ENCODE measurements at regions not wholly inside any gene's neighbourhood (a gene's known extent, or its start where the extent isn't known, plus 50 kb on each side); places are given as distances from the start of the nearest gene placed in this dataset.
"Not testable (repeated sequence)": the region's sequence is repeated elsewhere in the genome, so short reads cannot be mapped to it uniquely, and the experiment has no call there.

DNA sequence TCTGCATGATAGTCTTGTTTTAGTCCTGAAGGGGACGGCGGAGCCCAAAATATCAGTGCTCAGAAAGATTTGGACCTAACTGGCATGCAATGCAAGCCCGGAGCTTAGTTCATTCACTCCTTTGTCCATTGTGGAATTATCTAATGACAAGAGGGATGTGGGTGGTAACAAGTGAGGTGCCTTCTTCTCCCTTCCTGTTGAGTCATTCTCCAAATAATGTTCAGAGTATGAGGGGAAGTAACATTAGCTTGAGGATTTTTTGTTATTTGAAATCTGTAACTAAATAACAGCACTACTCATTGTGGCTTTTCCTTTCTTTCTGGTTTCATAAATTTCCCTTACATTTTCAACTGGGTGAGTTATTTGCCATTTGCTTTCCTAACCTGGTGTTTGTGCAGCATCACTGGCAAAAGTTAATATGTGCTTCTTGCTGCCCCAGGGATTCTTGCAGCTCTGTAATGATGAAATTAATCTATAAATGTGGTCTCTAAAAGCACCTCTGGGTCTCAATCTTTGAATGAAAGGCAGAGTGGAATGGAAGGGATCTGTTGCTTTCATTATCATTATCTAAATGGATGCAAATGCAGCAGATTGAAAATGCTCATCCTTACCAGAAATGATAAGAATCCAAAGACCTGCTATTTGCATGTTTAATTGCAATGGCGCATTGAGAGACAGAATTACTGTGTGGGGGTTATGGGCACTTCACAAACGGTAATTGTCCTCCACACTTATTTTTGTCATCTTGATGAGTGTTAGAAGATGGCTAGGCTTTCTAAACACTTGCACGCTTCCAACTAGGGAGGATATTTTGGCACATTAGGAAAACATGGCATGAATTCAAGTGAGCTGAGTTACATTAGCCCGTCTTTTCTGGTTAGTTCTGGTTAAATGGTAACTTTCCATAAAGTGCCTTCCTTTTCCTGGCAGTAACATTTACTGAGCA, 89.9 kb upstream of the MITF start:
- DNase-seq (ENCODE audit: low read depth, low spot score): no peak
- no peak overlapping the region for H3K4me3 ChIP-seq (ENCODE audit: low read length)

DNA sequence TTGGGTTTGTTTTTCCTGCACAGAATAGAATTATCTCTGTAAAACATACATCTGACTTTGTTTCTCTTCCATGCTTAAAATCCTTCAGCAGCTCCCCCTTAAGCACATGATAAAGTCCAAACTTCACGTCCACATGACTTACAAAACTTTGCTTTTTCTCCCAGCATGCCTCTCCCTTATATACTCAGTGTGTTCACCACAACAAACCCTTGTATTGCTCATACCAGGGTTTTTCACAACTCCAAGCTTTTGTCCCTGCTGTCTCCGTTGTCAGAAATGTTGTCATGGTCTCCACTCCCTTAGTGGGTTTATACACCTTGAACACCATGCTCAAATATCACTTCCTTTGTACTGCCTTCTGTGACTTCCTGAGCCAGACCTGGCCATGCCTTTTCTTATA, 91.1 kb upstream of the MITF start:
- no peak overlapping the region for H3K4me3 ChIP-seq (ENCODE audit: low read length)
- DNase-seq (ENCODE audit: low read depth, low spot score): no peak

DNA sequence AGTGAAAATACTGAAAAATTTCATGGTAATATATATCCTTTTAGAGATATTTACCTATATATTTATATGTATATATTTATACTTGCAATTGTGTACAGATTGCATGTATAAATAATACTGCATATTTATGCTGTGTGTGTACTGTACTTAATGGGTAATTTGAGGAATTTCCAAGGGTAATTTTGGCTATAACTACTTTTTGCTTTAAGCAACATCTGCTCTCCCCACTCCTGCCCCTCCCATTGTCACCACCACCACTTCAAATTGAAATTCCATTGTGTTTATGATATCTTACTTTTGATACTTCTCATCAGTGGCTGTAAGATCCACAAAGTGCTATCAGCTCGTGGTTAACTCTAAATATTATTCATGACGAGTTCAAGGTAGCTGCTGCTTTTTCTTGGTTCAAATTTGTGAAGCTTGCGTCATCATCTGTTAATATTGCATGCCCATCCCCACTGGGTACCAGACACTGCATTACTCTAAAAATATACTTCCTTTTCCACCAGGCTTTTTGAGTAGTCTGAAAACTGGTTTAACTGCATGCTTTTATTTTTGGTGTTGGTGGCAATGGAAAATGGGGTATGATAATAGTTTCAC, 91.7 kb upstream of the MITF start:
- DNase-seq (ENCODE audit: low read depth, low spot score): no peak
- H3K4me3 ChIP-seq (ENCODE audit: low read length): no peak overlapping the region

DNA sequence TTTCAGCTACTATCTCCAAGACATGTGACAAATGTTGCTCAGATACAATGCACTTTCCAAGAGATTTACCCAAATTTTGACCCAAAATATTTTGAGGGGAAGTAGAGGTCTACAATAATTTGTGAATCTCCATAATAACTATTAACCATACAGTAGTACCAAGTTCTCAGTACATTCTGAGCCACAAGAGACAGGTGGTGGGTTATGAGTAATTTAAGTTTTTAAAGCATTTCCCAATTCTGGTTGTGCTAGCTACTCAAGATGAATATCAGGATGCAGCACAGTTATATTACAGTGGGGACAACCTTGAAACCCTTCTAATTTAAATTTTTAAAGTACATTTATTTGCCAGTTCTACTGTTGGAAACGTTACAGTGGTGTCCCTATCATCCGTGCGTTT, 92.2 kb upstream of the MITF start:
- no peak for DNase-seq (ENCODE audit: low read depth, low spot score)
- no peak overlapping the region for H3K4me3 ChIP-seq (ENCODE audit: low read length)

DNA sequence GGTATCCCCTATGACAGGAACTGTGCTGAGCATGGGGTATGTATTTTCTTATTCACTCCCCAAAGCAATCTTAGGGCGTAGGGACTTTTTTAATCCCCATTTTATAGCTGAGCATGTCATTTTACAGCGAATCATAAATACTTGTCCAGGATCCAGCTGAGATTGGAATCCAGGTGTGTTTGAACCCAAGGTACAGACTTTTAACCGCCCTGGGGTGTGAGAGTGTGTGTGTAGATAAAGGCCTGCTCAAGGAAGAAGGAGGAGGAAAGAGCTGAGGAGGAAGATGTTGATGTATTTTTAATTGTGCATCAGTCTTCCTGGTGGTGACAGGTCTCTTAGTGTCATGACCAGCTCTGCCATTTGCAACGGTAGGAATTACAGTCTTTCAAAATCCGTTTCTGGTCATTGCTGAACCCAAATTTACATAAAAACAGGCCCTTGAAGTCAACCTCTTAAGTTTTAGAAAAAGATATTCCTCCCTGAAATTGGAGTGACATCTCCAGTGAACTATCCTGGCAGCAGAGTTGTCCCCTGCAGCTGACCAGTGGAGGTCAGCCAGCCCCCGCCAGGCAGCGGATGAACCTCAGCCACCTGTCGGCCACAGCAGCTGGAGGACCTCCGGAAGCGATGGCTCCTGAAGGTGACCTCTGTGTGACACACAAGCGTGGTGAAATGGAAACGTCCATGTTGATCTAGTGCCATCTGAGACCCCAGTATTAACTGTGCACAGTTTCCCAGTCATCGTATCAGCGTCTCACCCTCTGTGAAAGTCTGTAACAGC, 92.8 kb upstream of the MITF start:
- DNase-seq (ENCODE audit: low read depth, low spot score): no peak
- no peak overlapping the region for H3K4me3 ChIP-seq (ENCODE audit: low read length)

DNA sequence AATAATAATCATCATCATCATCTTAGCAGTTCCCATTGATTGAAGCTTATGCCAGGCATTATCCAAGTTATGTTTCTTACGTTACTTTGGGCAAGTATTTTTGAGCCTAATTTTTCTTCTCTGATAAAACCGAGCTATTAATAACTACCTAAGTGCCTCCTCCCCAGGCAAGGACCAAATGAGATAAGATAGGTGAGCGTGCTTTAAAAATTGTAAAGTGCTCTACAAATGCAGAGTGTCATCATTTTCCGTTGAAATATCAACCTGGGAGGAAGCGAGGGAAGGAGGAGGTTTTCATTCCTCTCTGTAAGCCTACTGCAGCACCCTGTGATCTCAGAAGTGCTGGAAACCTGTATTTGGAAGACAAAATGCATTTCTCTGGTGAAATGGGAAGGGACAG, 96.7 kb upstream of the MITF start:
- DNase-seq (ENCODE audit: low read depth, low spot score): no peak
- H3K4me3 ChIP-seq (ENCODE audit: low read length): no peak overlapping the region

DNA sequence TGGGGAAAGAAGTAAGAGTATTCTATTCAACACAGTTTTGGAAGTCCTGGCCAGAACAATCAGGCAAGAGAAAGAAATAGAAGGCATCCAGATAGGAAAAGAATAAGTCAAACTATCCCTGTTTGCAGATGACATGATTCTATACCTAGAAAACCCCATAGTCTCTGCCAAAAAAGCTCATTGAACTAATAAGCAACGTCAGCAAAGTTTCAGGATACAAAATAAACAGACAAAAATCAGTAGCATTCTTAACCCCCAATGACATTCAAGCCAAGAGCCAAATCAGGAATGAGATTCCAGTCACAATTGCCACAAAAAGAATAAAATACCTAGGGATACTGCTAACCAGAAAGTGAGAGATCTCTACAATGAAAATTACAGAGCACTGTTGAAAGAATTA, 99.4 kb upstream of the MITF start:
- no peak for DNase-seq (ENCODE audit: low read depth, low spot score)
- H3K4me3 ChIP-seq (ENCODE audit: low read length): no peak overlapping the region

DNA sequence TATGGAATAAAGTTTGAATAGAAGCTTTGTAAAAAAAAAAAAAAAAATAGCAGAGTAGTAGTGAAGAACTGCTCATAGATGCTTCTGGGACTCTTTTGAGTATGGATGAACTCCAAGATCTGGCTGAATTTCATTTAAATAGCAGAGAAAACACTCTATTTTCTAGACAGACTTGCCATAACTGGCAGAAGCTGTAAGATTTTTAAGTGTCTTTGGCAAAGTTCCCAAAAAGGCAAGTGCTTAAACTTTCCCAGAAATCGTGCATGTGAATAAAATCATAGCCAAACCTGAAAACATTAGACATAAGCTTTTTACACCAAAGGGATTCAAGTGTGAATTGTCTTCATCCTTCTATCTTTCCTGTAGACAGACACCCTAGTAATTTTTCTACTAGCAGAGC, 110.3 kb upstream of the MITF start:
- H3K4me3 ChIP-seq (ENCODE audit: low read length): no peak overlapping the region
- DNase-seq (ENCODE audit: low read depth, low spot score): no peak

DNA sequence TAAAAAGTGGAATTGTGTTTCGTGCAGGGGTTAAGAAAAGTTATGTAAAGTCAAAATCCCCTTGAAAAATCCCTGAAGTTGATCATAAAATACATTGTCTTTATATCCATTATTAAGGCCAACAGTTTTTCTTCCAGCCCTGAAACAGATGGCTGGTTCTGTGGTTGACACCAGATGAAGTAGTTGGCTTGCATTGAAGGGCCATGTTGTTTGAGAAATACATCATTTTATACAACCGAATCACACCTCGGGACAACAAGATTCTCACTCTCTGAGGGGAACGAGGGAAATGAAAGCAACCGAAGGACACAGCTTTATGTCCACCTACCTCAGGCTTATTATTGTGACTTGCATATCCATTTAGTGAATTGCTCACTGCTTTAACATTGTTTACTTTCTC, 126.0 kb upstream of the MITF start:
- no peak overlapping the region for H3K4me3 ChIP-seq (ENCODE audit: low read length)
- no peak for DNase-seq (ENCODE audit: low read depth, low spot score)

DNA sequence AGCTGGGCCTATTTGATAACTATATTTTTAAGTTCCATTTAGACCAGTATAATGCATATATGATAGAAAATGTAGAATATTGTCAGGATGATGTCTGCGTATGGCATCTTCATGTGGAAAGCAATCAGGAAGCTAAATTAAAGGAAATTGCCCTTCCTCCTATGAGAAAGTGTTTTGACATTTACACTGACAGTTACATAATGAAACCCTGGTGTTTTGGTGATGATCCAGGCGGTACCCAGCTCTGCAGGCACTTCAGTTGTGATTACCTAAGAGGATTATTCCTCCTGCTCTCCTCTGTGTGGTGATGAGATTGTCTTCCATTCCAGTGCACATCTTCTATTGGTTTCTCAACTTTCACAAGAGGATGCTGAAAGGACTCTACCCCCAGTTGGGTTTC, 126.5 kb upstream of the MITF start:
- no peak for DNase-seq (ENCODE audit: low read depth, low spot score)
- no peak overlapping the region for H3K4me3 ChIP-seq (ENCODE audit: low read length)

DNA sequence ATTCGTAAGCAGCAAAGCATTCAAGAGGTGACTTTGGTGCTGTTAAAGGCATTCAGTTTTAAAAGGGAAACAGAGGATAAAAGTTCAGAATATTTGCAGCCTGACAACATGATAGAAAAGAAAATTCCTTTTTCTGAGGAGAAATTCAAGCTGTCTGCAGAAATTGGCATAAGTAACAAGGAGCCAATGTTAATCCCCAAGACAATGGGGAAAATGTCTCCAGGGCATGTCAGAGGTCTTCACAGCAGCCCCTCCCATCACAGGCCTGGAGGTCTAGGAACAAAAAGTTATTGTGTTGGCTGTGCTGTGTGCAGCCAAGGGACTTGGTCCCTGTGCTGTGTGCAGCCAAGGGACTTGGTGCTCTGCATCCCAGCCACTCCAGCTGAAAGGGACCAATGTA, 129.7 kb upstream of the MITF start:
- DNase-seq (ENCODE audit: low read depth, low spot score): not testable (repeated sequence)

DNA sequence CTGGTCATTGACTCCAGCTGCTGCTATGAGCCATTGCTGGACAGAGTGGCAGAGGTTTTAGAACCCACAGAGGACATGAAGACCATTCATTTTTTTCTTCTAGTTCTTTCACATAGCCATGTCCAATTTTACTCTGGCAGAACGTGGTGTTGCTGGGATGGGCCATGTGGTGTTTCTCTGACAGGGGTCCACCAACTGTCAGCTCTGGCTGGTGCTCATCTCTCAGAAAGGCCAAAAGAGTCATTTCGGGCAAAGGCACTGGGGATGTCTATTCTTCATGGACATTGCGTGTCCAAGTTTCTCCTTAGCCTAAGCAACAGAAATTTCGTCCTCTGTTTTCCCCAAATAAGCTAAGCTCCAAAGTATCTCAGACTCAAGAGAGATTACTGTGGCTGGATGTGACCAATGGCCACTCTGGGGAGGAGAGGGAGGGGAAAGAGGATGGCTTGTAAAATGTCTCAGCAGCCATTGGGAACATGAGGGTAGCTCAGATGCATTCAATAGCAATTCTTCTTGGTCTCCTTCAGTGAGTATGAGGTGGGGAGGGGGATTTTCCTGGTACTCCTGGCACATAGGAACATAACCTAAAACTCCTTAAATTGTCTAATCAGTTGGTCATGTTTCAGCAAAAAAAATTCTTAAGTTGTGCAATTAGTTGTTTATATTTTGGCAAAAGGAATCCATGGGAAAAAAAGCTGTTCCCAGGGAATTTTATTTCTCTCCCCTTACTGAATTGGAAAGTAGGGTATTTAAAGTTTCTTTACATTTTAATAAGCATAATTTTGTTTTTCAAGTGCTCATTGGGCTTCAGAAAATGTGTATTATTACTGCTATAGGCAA, 131.6 kb upstream of the MITF start:
- no peak overlapping the region for H3K4me3 ChIP-seq (ENCODE audit: low read length)
- DNase-seq (ENCODE audit: low read depth, low spot score): no peak

More for the DNA sequence above, 129.7 kb upstream of the MITF start:
- not testable (repeated sequence) for H3K4me3 ChIP-seq (ENCODE audit: low read length)

DNA sequence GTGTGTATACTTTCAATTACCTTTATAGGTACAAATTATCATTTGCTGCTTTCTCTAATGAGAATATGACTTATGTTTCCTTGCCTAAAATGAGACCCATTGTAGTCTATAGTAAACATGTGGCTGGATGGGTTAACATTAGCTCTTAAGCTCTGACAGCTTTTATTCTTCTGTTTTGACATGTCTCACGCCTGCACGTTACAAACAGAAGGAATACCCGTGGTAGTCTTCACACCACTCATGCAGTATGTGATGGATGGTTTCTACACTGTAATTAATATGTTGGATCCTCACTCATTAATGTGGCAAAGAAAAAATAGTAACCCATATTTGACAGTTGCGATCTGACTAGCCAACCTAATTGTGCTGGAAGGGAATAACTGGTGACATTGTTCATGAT, 133.4 kb upstream of the MITF start:
- no peak overlapping the region for H3K4me3 ChIP-seq (ENCODE audit: low read length)
- no peak for DNase-seq (ENCODE audit: low read depth, low spot score)

DNA sequence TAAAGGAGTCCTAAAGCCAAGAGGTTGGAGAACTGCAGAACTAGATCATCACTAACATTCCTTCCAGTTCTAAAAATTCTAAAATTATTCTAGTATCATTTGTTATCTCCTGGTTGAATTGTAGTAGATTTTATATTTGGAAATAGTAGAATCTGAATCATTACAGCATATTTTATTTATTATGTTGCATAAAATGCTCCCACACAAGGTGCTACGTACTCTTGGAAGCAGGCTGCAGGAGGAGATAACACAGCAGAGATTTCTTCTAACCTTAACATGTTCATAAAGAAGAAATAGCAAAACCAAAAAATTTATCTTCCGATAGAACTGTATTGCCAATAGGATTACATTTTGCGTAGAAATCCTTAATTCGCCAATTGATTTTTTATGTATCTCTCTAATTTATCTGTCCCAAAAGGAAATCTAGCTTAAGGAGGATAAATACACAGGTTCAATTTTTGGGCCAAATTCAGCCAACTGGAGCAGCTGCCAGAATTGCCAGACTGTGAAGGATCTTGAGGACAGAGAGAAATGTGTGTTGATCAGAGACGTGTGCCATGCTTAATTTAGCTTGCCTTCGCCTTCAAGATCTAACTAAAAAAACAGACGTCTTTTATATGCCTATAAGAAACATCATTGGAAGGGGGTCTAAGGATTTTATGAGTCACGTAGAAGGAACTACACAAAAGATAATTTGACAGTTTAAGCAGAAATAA, 134.4 kb upstream of the MITF start:
- DNase-seq (ENCODE audit: low read depth, low spot score): no peak
- no peak overlapping the region for H3K4me3 ChIP-seq (ENCODE audit: low read length)

DNA sequence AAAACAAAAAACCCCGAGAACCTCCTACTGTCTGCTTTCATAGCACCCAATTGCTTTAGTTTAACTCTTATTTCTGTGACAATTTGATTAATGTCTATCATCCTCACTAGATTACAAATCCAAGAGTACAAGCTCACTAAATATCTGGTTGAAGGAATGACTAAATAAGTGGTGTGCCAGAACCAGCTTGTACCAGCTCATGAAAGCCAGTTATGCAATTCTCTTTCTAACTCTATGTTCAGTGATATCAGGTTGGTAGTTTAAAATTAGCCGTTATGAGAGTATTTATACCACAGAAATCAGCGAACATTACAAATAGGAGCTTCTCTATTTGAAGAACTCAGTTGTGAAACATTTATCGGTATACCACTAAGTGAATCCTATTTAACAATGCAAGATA, 137.2 kb upstream of the MITF start:
- DNase-seq (ENCODE audit: low read depth, low spot score): no peak
- H3K4me3 ChIP-seq (ENCODE audit: low read length): no peak overlapping the region

DNA sequence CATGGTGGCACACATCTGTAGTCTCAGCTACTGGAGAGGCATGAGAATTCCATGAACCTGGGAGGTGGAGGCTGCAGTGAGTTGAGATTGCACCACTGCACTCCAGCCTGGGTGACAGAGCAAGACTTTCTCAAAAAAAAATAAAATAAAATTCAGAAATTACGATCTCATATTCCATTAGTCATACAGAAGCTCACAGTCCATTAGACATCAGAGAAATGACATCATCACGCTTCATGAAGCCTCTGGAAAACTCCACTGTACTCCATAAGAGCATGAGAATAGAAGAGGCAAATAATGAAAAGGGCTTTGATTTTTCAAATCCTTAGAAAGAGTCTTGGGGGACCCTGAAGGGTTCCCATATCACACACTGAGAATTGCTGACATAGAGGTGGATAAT, 145.0 kb upstream of the MITF start:
- DNase-seq (ENCODE audit: low read depth, low spot score): no peak
- no peak overlapping the region for H3K4me3 ChIP-seq (ENCODE audit: low read length)

DNA sequence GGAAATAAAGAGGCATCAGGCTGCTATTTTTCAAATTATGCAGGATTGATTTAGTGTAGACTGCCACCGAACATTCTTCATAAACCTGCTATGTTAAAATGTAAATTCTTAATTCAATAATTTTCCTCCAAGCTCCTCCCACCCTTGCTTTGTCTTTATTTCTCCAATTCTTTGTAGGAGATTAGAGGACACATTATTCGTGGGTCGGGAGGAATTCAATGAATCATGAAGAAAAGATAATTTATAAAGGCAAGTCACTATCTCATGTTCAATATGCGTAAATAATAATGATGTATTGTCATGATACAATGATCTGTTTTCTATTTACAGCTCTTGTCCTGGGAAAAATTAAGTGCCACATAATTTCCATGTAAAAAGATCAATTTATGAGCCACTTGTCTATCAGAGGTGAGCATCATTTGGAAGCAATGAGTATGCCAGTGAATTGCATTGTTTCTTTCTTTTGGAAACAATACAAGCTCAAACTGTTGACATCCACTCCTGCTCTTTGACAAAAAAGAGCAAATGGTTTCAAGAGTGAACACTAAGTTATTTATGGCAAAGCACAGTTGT, 148.0 kb upstream of the MITF start:
- DNase-seq (ENCODE audit: low read depth, low spot score): no peak
- no peak overlapping the region for H3K4me3 ChIP-seq (ENCODE audit: low read length)

DNA sequence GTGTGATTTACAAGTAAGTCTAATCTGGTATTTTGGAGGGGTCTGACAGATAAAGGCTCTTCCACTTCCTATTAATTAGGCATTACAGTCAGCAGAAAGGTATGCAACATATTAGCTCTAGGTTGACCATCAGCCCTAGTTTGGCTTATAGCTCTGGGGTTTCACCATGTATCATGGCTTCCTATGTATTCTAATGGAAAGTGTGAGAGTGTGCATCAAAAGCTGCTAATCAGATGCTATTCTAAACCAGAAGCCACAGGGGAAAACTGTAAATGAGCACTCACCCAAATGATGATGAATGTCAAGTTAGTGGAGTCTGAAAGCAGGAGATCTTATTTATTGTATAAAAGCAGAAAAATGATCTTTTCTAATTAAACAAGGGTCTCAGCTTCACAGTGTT, 149.2 kb upstream of the MITF start:
- no peak overlapping the region for H3K4me3 ChIP-seq (ENCODE audit: low read length)
- DNase-seq (ENCODE audit: low read depth, low spot score): no peak

Data from Jurkat, Clone E6-1 (cell line).